SK-N-SH treated with all-trans-retinoic acid at 6 μM for 48 hours (cell line): ENCODE measurements at regions not wholly inside any gene's neighbourhood (a gene's known extent, or its start where the extent isn't known, plus 50 kb on each side); places are given as distances from the start of the nearest gene placed in this dataset.

ENCODE experiments used
- ARNTL ChIP-seq: fragments of 450-650 bp; formaldehyde crosslinking; IDR thresholded peaks from 2 replicates; pipeline ENCODE4 v1.5.0; 2020; ENCODE audit warnings: low read depth, mild to moderate bottlenecking, moderate library complexity, borderline replicate concordance
- POU6F1 ChIP-seq: fragments of 250-450 bp; sonication (Bioruptor Pico); IDR thresholded peaks from 2 replicates; pipeline ENCODE4 v1.8.0; 2021; ENCODE audit warnings: low read depth, mild to moderate bottlenecking, moderate library complexity, borderline replicate concordance
- TF ChIP-seq, protein P1 (sequence below): fragments of 250-450 bp; sonication (Bioruptor Pico); IDR thresholded peaks from 2 replicates; pipeline ENCODE4 v1.8.0; 2020; ENCODE audit warnings: mild to moderate bottlenecking, moderate library complexity, borderline replicate concordance

DNA sequence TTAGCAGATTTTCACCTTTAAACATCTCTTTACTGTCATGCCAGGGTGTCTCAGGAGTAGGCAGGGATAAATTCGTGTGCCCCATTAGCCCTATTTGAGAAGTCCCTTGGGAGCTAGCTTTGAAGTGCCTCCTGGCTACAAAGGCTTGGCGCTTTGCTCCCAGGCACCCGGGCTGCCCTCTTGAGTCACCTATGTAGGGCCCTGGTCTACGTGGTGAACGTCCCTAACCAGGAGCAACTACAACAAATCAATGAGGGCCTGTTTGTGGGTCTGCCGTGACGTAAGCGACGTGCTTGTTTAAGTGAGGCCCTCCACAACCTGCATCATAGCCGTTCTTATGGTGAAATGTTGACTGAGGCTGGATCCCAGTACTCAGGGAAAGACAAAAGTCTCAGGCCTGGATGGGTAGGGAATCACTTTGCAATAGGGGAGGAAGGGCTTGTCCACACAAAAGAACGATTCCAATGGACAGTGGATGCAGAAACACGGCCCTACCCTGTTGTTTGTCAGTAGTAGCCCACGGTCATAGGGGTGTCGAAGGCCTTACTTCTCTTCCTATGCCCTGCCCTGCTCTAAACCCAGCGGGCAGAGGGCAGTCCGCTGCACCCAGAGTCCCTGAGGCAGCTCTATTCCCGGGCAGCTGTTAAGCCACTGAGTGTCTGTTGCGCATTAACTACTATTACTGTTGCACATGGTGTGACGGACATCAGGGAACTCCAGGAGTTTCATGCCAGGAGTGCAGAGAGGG, 93.9 kb downstream of the INHBB start:
- TF ChIP-seq ARNTL (CRISPR knock-in tag): no peak
- TF ChIP-seq, protein P1, sequence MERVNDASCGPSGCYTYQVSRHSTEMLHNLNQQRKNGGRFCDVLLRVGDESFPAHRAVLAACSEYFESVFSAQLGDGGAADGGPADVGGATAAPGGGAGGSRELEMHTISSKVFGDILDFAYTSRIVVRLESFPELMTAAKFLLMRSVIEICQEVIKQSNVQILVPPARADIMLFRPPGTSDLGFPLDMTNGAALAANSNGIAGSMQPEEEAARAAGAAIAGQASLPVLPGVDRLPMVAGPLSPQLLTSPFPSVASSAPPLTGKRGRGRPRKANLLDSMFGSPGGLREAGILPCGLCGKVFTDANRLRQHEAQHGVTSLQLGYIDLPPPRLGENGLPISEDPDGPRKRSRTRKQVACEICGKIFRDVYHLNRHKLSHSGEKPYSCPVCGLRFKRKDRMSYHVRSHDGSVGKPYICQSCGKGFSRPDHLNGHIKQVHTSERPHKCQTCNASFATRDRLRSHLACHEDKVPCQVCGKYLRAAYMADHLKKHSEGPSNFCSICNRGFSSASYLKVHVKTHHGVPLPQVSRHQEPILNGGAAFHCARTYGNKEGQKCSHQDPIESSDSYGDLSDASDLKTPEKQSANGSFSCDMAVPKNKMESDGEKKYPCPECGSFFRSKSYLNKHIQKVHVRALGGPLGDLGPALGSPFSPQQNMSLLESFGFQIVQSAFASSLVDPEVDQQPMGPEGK (CRISPR knock-in tag): no peak
- TF ChIP-seq POU6F1 (CRISPR knock-in tag): no peak
